Choroid plexus epithelial cell (primary cell): ENCODE measurements at regions not wholly inside any gene's neighbourhood (a gene's known extent, or its start where the extent isn't known, plus 50 kb on each side); places are given as distances from the start of the nearest gene placed in this dataset.

Source experiments
- DNase-seq: peaks from one replicate; pipeline ENCODE4 v3.0.0-alpha.2; 2010; ENCODE audit warnings: low read depth
- H3K4me3 ChIP-seq: 2 replicates; pipeline ENCODE4 v1.5.1; 2011; ENCODE audit warnings: low read depth, mild to moderate bottlenecking, control low read depth, low read length, moderate library complexity
- TF ChIP-seq, protein P1 (sequence below): conservative IDR thresholded peaks from 2 replicates; pipeline ENCODE4 v1.5.1; 2011; ENCODE audit warnings: low read depth, mild to moderate bottlenecking, control low read depth, inconsistent platforms, low read length, moderate library complexity

- peak; percentile 94 for DNase-seq
- H3K4me3 ChIP-seq = no peak overlapping the region
- TF ChIP-seq, protein P1, sequence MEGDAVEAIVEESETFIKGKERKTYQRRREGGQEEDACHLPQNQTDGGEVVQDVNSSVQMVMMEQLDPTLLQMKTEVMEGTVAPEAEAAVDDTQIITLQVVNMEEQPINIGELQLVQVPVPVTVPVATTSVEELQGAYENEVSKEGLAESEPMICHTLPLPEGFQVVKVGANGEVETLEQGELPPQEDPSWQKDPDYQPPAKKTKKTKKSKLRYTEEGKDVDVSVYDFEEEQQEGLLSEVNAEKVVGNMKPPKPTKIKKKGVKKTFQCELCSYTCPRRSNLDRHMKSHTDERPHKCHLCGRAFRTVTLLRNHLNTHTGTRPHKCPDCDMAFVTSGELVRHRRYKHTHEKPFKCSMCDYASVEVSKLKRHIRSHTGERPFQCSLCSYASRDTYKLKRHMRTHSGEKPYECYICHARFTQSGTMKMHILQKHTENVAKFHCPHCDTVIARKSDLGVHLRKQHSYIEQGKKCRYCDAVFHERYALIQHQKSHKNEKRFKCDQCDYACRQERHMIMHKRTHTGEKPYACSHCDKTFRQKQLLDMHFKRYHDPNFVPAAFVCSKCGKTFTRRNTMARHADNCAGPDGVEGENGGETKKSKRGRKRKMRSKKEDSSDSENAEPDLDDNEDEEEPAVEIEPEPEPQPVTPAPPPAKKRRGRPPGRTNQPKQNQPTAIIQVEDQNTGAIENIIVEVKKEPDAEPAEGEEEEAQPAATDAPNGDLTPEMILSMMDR = peak; percentile 14
Observed at GRCh38 chr6:44010411-44011349, 116.6 kb downstream of the MRPL14 start.

DNA sequence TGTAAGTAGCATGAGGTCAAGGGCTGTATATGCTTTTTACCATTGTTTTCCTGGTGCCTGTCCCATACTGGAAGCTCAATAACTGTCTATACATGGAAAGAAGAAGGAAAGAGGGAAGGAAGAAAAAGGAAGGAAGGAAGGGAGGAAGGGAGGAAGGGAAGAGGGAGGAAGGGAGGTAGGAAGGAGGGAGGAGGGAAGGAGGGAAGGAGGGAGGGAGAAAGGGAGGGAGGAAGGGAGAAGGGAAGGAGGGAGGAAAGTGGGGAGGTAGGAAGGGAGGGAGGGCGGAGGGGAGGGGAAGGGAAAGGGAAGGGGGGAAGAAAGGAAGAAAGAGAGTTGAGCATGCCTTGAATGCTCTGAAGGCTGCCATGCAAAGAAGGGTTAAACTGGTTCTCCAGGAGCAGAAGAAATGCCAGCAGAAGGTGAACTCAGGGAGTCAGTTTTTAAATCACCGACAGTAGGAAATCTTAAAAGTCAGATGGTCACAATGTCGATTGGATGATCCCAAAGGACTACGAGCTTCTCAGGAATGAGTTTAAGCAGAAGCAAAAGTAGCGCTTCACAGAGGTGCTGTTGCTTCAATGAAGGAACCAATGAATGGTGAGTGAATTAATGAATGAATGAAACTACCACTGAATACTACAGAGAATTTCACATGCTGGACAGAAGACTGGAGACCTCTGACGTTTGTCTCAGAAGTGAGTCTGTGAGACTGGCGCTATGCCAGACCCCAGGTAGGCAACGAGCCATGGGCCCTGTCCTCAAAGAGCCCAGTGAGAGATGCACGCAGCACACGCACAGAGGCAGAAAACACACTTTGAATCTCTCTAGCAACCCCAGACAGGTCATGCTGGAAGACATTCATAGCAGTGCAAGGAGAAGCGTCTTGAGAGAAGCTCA lies 117.6 kb downstream of the MRPL14 start:
- TF ChIP-seq, protein P1 = no peak
- H3K4me3 ChIP-seq = no peak overlapping the region
- DNase-seq = no peak

GRCh38 chr6:44008821-44009370 lies 118.4 kb downstream of the MRPL14 start:
- no peak overlapping the region for H3K4me3 ChIP-seq
- TF ChIP-seq, protein P1 = no peak
- no peak for DNase-seq

DNA sequence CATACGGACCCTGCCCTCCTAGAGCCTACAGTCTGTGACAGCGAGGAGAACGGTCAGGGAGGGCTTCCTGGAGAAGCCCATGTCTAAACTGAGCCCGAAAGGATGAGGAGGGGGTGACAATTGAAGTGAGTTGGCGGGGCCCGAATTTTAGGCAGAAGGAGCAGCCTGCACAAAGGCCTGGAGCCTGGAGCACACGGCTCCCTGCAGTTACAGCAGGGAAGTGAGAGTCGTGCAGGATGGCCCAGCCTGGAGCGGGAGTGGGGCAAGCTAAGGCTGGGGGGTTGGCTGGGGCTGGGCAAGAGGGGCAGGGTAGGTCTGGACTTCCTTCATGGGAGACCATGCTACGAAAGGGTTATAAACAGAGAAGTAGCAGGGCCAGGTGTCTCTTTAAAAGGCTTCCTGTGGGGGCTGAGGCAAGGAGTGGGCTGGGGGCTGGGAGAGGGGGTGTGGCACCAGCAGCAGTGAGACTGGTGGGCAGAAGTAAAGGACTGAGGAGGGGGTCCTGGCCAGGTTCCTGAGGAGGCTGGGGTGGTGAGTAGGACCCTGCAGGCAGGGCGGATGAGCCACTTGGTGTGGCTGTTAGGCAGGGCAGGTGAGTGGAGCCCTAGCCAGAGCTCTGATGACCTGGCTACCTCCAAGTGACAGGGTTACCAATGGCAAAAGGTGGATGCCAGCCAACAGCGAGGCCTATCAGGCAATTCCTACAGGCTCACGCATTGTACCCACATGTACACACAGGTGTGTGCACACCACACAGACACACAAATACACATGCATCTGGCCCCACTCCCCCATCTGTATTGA lies 119.2 kb downstream of the MRPL14 start:
- TF ChIP-seq, protein P1 = no peak
- no peak for DNase-seq
- H3K4me3 ChIP-seq = no peak overlapping the region

GRCh38 chr6:44006872-44007303 lies 120.4 kb downstream of the MRPL14 start:
- TF ChIP-seq, protein P1 = no peak
- DNase-seq = no peak
- no peak overlapping the region for H3K4me3 ChIP-seq

GRCh38 chr6:44006123-44006871 lies 121.0 kb downstream of the MRPL14 start:
- TF ChIP-seq, protein P1 = no peak
- DNase-seq = peak; percentile 22
- H3K4me3 ChIP-seq = no peak overlapping the region
